ENCODE measurements at regions not wholly inside any gene's neighbourhood (a gene's known extent, or its start where the extent isn't known, plus 50 kb on each side); places are given as distances from the start of the nearest gene placed in this dataset.

DNA sequence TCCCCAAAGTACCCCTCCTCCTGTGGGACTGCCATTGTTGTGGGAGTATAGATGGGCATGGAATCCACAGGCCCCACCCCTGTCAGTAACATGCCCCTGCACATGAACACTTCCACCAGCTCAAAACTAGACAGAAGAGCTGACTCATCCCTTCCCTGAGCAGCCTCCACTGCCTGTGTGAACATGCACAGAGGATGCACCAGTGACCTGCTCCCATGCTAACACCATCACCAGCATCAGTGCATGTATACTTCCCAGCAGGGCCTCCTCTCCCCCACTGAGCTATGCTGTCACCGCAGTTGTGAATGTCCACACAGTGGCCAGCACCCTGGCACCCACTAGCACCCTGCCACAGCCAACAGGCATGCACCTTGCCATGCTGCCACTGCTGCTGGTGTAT, 939.8 kb downstream of the EFNA5 start:
- TF ChIP-seq, protein P1, sequence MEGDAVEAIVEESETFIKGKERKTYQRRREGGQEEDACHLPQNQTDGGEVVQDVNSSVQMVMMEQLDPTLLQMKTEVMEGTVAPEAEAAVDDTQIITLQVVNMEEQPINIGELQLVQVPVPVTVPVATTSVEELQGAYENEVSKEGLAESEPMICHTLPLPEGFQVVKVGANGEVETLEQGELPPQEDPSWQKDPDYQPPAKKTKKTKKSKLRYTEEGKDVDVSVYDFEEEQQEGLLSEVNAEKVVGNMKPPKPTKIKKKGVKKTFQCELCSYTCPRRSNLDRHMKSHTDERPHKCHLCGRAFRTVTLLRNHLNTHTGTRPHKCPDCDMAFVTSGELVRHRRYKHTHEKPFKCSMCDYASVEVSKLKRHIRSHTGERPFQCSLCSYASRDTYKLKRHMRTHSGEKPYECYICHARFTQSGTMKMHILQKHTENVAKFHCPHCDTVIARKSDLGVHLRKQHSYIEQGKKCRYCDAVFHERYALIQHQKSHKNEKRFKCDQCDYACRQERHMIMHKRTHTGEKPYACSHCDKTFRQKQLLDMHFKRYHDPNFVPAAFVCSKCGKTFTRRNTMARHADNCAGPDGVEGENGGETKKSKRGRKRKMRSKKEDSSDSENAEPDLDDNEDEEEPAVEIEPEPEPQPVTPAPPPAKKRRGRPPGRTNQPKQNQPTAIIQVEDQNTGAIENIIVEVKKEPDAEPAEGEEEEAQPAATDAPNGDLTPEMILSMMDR (IDR thresholded peaks at IDR 0.05), result no peak
- no peak for DNase-seq (ENCODE audit: low spot score)
- Histone ChIP-seq H3K4me3 (no peak overlapping the region), H3K27ac (no peak overlapping the region)

DNA sequence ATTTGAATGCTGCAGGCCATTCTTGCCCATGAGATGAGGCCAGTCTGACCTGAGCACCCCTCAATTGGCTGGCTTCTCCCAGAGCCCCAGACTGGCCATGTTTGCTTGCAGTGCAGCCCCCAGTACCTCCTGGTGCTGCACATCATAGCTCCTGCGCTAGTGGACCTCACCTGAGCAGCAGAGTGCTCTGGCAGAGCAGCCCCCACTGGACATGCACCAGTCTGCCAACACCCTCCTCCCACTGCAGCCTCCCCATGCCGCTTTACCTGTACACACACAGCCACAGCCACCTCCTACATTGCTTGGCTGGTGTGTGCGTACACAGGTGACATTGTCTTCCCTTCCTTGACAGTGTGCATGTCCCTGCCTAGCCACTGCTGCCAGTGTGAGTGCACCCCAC, 940.2 kb downstream of the EFNA5 start:
- DNase-seq (ENCODE audit: low spot score), result no peak
- Histone ChIP-seq H3K27ac (no peak overlapping the region), H3K4me3 (no peak overlapping the region)
- TF ChIP-seq, protein P1 (IDR thresholded peaks at IDR 0.05), result no peak

- no peak overlapping the region for H3K27ac ChIP-seq
- DNase-seq (ENCODE audit: low spot score), result no peak
- H3K4me3 ChIP-seq, result no peak overlapping the region
- TF ChIP-seq, protein P1 (IDR thresholded peaks at IDR 0.05), result no peak
Observed at GRCh38 chr5:106728208-106728607, 942.5 kb downstream of the EFNA5 start.

- TF ChIP-seq, protein P1 (IDR thresholded peaks at IDR 0.05), result no peak
- H3K4me3 ChIP-seq, result no peak overlapping the region
- no peak overlapping the region for H3K27ac ChIP-seq
- no peak for DNase-seq (ENCODE audit: low spot score)
Observed at GRCh38 chr5:106727071-106727470, 943.7 kb downstream of the EFNA5 start.

- TF ChIP-seq, protein P1 (IDR thresholded peaks at IDR 0.05), result no peak
- Histone ChIP-seq H3K27ac (no peak overlapping the region), H3K4me3 (no peak overlapping the region)
- DNase-seq (ENCODE audit: low spot score), result no peak
Observed at GRCh38 chr5:106720367-106720766, 950.4 kb downstream of the EFNA5 start.

DNA sequence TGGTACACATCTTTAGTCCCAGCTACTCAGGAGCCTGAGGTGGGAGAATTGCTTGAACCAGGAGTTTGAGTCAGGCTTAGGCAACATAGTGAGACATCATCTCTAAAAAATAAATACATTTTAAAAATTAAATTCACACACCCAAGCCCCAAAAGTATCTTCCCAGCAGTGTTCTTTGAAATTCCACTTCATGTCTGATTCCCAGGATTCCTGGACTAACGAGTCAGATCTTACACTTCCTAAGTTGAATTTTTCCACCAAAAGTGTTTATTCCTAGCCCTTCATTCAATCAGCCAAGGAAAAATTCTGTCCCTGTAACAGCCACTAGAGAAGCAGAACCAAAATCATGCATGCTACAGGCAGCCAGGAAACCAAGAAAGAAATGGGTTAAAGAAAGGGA, 970.9 kb downstream of the EFNA5 start:
- TF ChIP-seq, protein P1 (IDR thresholded peaks at IDR 0.05), result no peak
- Histone ChIP-seq H3K4me3 (no peak overlapping the region), H3K27ac (no peak overlapping the region)
- DNase-seq (ENCODE audit: low spot score), result no peak

- Histone ChIP-seq H3K4me3 (no peak overlapping the region), H3K27ac (no peak overlapping the region)
- TF ChIP-seq, protein P1 (IDR thresholded peaks at IDR 0.05), result no peak
- DNase-seq (ENCODE audit: low spot score), result no peak
Observed at GRCh38 chr5:106699198-106699597, 971.5 kb downstream of the EFNA5 start.
